ENCODE measurements at regions not wholly inside any gene's neighbourhood (a gene's known extent, or its start where the extent isn't known, plus 50 kb on each side); places are given as distances from the start of the nearest gene placed in this dataset.

- no peak overlapping the region for H2AFZ ChIP-seq
- H3K4me2 ChIP-seq = no peak overlapping the region
- H3K27ac ChIP-seq = no peak overlapping the region
- H3K79me2 ChIP-seq = no peaks in the 10 kb centered on the region
- 90% methylated on average over 5 of the region's 5 CpGs for WGBS (ENCODE audit: low lambda C conversion rate, missing lambda C conversion rate)
- no peak overlapping the region for H3K4me3 ChIP-seq
- H3K9me2 ChIP-seq (replicated peaks; ENCODE audit: insufficient read depth) = no peaks in the 10 kb centered on the region
- H3K27me3 ChIP-seq = no peaks in the 10 kb centered on the region
- no peaks in the 10 kb centered on the region for H3K36me3 ChIP-seq (replicated peaks; ENCODE audit: insufficient read depth, low read depth)
- no peak for TF ChIP-seq EZH2 (IDR thresholded peaks at IDR 0.05; ENCODE audit: borderline replicate concordance)
- TF ChIP-seq EZH2phosphoT487 (IDR thresholded peaks at IDR 0.05; ENCODE audit: low read depth, severe bottlenecking, unreplicated experiment) = no peak
- TF ChIP-seq CTCF (IDR thresholded peaks at IDR 0.05; ENCODE audit: poor library complexity) = no peak
- no peaks in the 10 kb centered on the region for H3K9me3 ChIP-seq (ENCODE audit: low read depth)
- no peak for DNase-seq (ENCODE audit: low spot score)
- no peaks in the 10 kb centered on the region for H3K4me1 ChIP-seq (ENCODE audit: insufficient read depth)
- H4K20me1 ChIP-seq (ENCODE audit: insufficient read depth, poor library complexity, severe bottlenecking) = no peaks in the 10 kb centered on the region
These were observed 393.5 kb upstream of the JARID2 start for GRCh38 chr6:14852375-14852774.

DNA sequence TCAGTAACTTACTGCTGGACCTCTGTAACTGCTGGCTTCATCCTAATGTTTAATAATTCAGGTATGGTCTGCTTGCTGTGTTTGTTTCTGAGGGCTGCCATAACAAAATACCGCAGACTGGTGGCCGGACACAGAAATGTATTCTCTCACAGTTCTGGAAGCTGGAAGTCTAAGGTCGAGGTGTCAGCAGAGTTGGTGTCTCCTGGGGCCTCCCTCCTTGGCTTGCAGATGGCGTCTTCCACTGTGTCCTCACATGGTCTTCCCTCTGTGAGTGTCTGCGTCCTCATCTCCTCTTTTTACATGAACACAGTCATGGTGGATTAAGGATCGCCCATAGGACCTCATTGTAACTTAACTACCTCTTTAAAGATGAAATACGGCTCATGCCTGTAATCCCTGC lies 389.7 kb upstream of the JARID2 start:
- Histone ChIP-seq H3K27ac (no peak overlapping the region), H3K4me3 (no peak overlapping the region), H4K20me1 (ENCODE audit: insufficient read depth, poor library complexity, severe bottlenecking) (no peaks in the 10 kb centered on the region), H3K4me1 (ENCODE audit: insufficient read depth) (no peaks in the 10 kb centered on the region), H3K79me2 (no peaks in the 10 kb centered on the region), H3K9me2 (replicated peaks; ENCODE audit: insufficient read depth) (no peaks in the 10 kb centered on the region), H3K27me3 (no peaks in the 10 kb centered on the region), H3K4me2 (no peak overlapping the region), H3K9me3 (ENCODE audit: low read depth) (no peaks in the 10 kb centered on the region), H2AFZ (no peak overlapping the region), H3K36me3 (replicated peaks; ENCODE audit: insufficient read depth, low read depth) (no peaks in the 10 kb centered on the region)
- 95% methylated on average over 7 of the region's 7 CpGs for WGBS (ENCODE audit: low lambda C conversion rate, missing lambda C conversion rate)
- no peak for TF ChIP-seq CTCF (IDR thresholded peaks at IDR 0.05; ENCODE audit: poor library complexity)
- no peak for TF ChIP-seq EZH2 (IDR thresholded peaks at IDR 0.05; ENCODE audit: borderline replicate concordance)
- DNase-seq (ENCODE audit: low spot score) = no peak

DNA sequence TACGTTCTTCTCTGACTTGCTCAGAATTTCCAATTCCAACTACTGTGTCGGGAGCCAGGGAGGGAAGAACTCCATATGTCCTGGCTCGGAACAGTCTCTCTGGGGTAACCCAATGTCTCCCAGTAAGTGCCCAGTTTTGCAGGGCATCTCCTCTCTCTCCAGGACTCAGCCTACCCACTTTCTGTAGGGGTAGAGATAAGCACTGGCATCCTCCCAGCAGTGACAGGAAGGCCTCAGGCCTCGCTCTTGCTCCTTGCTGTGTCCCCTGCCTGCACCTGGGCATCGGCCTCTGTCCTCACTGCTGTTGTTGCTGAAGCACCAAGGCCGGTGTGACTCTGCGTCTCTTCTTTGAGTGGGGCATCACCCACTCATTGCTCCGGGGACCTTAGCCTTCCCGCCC lies 388.9 kb upstream of the JARID2 start:
- Histone ChIP-seq H3K27me3 (no peaks in the 10 kb centered on the region), H3K4me2 (no peak overlapping the region), H3K9me3 (ENCODE audit: low read depth) (no peaks in the 10 kb centered on the region), H3K4me1 (ENCODE audit: insufficient read depth) (no peaks in the 10 kb centered on the region), H3K9me2 (replicated peaks; ENCODE audit: insufficient read depth) (no peaks in the 10 kb centered on the region), H3K27ac (no peak overlapping the region), H2AFZ (no peak overlapping the region), H3K4me3 (no peak overlapping the region), H4K20me1 (ENCODE audit: insufficient read depth, poor library complexity, severe bottlenecking) (no peaks in the 10 kb centered on the region), H3K79me2 (no peaks in the 10 kb centered on the region), H3K36me3 (replicated peaks; ENCODE audit: insufficient read depth, low read depth) (no peaks in the 10 kb centered on the region)
- no peak for TF ChIP-seq EZH2 (IDR thresholded peaks at IDR 0.05; ENCODE audit: borderline replicate concordance)
- TF ChIP-seq EZH2phosphoT487 (IDR thresholded peaks at IDR 0.05; ENCODE audit: low read depth, severe bottlenecking, unreplicated experiment) = no peak
- no peak for TF ChIP-seq CTCF (IDR thresholded peaks at IDR 0.05; ENCODE audit: poor library complexity)
- WGBS (ENCODE audit: low lambda C conversion rate, missing lambda C conversion rate) = 91% methylated on average over 9 of the region's 9 CpGs
- DNase-seq (ENCODE audit: low spot score) = no peak

GRCh38 chr6:14857501-14857900 lies 388.4 kb upstream of the JARID2 start:
- no peaks in the 10 kb centered on the region for H3K27me3 ChIP-seq
- no peaks in the 10 kb centered on the region for H3K9me3 ChIP-seq (ENCODE audit: low read depth)
- H3K4me1 ChIP-seq (ENCODE audit: insufficient read depth) = no peaks in the 10 kb centered on the region
- no peak overlapping the region for H2AFZ ChIP-seq
- no peaks in the 10 kb centered on the region for H3K79me2 ChIP-seq
- DNase-seq (ENCODE audit: low spot score) = no peak
- no peak overlapping the region for H3K4me3 ChIP-seq
- H3K9me2 ChIP-seq (replicated peaks; ENCODE audit: insufficient read depth) = no peaks in the 10 kb centered on the region
- no peaks in the 10 kb centered on the region for H3K36me3 ChIP-seq (replicated peaks; ENCODE audit: insufficient read depth, low read depth)
- no peak for TF ChIP-seq EZH2phosphoT487 (IDR thresholded peaks at IDR 0.05; ENCODE audit: low read depth, severe bottlenecking, unreplicated experiment)
- no peak for TF ChIP-seq CTCF (IDR thresholded peaks at IDR 0.05; ENCODE audit: poor library complexity)
- TF ChIP-seq EZH2 (IDR thresholded peaks at IDR 0.05; ENCODE audit: borderline replicate concordance) = no peak
- no peak overlapping the region for H3K27ac ChIP-seq
- WGBS (ENCODE audit: low lambda C conversion rate, missing lambda C conversion rate) = 94% methylated on average over 12 of the region's 16 CpGs
- no peak overlapping the region for H3K4me2 ChIP-seq
- H4K20me1 ChIP-seq (ENCODE audit: insufficient read depth, poor library complexity, severe bottlenecking) = no peaks in the 10 kb centered on the region
